K562 (cell line): ENCODE measurements at regions not wholly inside any gene's neighbourhood (a gene's known extent, or its start where the extent isn't known, plus 50 kb on each side); places are given as distances from the start of the nearest gene placed in this dataset.

Experiments
- ATAC-seq: fragments of 200-7000 bp; cut with Tn5 transposase; 3 replicates; pipeline ENCODE4 v1.9.1; 2020; ENCODE audit warnings: moderate library complexity
- BruUV-seq: library from RNA; stranded (reverse); fragments of 400-500 nt; replicated peaks from 2 replicates; lab custom pipeline; 2021; lab: Mats Ljungman, UMichigan
- CTCF ChIA-PET: fragments of 300-600 bp; formaldehyde crosslinking; extraction: SDS; loops from one replicate; lab custom pipeline; 2021; ENCODE audit warnings: low intra/inter-chr PET ratio; lab: Yijun Ruan, JAX
- POLR2A ChIA-PET: fragments of 300-600, 350-650 bp; sonication (Branson Sonifier 250); formaldehyde crosslinking; extraction: SDS; loops from one replicate; lab custom pipeline; 2021; ENCODE audit warnings: antibody characterized with exemption, inconsistent platforms; lab: Yijun Ruan, JAX
- DNase-seq, 4 experiments: peaks; one replicate each; pipeline versions ENCODE4 v3.0.0 to v3.0.0-alpha.2; 2011 to 2018; ENCODE audit warnings: low spot score in 3 of 4, mixed read lengths in 3 of 4; ENCODE audit errors: extremely low read depth in 1 of 4
- FAIRE-seq: peaks from 2 replicates; lab custom pipeline; 2011; peaks lifted over from hg19 to GRCh38; lab: Jason Lieb, UNC
- H2AFZ ChIP-seq: 2 replicates; pipeline ENCODE4 v1.6.0; 2011; ENCODE audit warnings: low read depth, low read length, control low read depth, inconsistent platforms
- H3K27ac ChIP-seq: fragments of 200-600 bp; 3 replicates; pipeline ENCODE4 v1.8.0; 2011; ENCODE audit warnings: low read depth, mild to moderate bottlenecking, control low read depth, inconsistent platforms, low read length, moderate library complexity, mixed read lengths; ENCODE audit errors: extremely low read depth
- H3K27me3 ChIP-seq, 2 experiments: fragments of 300-600 bp in 1 of 2; 2 replicates in 1 of 2; 3 replicates in 1 of 2; pipeline versions ENCODE4 v1.6.0 to v1.8.0; 2011; ENCODE audit warnings: inconsistent platforms in 2 of 2, low read length in 2 of 2, mild to moderate bottlenecking in 1 of 2, mixed read lengths in 1 of 2, moderate library complexity in 1 of 2; ENCODE audit not compliant: control insufficient read depth in 2 of 2, insufficient read depth in 2 of 2
- H3K36me3 ChIP-seq: fragments of 300-600 bp; 3 replicates; pipeline ENCODE4 v1.8.0; 2011; ENCODE audit warnings: mild to moderate bottlenecking, low read length, inconsistent platforms; ENCODE audit not compliant: control insufficient read depth, insufficient read depth
- H3K4me1 ChIP-seq, 2 experiments: fragments of 200-600 bp in 1 of 2; replicated peaks in 1 of 2; 2 replicates in 1 of 2; 3 replicates in 1 of 2; pipeline versions ENCODE4 v1.5.1 to v1.8.0; 2011; ENCODE audit warnings: inconsistent platforms in 2 of 2, low read length in 2 of 2, mild to moderate bottlenecking in 1 of 2, mixed read lengths in 1 of 2, moderate library complexity in 1 of 2; ENCODE audit not compliant: control insufficient read depth in 2 of 2, insufficient read depth in 2 of 2
- H3K4me2 ChIP-seq: 2 replicates; pipeline ENCODE4 v1.6.1; 2011; ENCODE audit warnings: low read length, control low read depth, inconsistent platforms, mixed read lengths; ENCODE audit not compliant: insufficient read depth
- H3K4me3 ChIP-seq: fragments of 200-600 bp; sonication (generic), shearing (Covaris generic); 2 replicates; pipeline ENCODE4 v1.5.1; 2016; ENCODE audit warnings: control low read depth, inconsistent platforms
- H3K79me2 ChIP-seq: fragments of 200-600 bp; 3 replicates; pipeline ENCODE4 v1.8.0; 2011; ENCODE audit warnings: low read length, inconsistent platforms; ENCODE audit not compliant: control insufficient read depth, insufficient read depth
- H3K9ac ChIP-seq, 2 experiments: 2 replicates each; pipeline versions ENCODE4 v1.6.0 to v1.6.1; 2011; ENCODE audit warnings: low read depth in 2 of 2, low read length in 2 of 2, control low read depth in 1 of 2, inconsistent platforms in 1 of 2, mild to moderate bottlenecking in 1 of 2, mixed read lengths in 1 of 2; ENCODE audit not compliant: insufficient read depth in 1 of 2
- H3K9me1 ChIP-seq: one replicate; pipeline ENCODE4 v1.6.0; 2011; ENCODE audit warnings: inconsistent platforms, mild to moderate bottlenecking, low read length, moderate library complexity; ENCODE audit not compliant: control insufficient read depth, insufficient read depth
- H3K9me3 ChIP-seq: replicated peaks from 2 replicates; pipeline ENCODE4 v1.5.1; 2011; ENCODE audit warnings: low read depth, low read length, inconsistent platforms; ENCODE audit not compliant: control insufficient read depth, insufficient read depth
- H4K20me1 ChIP-seq: replicated peaks from 2 replicates; pipeline ENCODE4 v1.6.1; 2011; ENCODE audit warnings: low read length, inconsistent platforms, mixed read lengths; ENCODE audit not compliant: control insufficient read depth, insufficient read depth
- CAMTA2 ChIP-seq: fragments of 250-450 bp; sonication (Bioruptor Pico); conservative IDR thresholded peaks from 2 replicates; pipeline ENCODE4 v1.5.1; 2022
- CCNT2 ChIP-seq: IDR thresholded peaks from 2 replicates; pipeline ENCODE4 v1.6.1; 2011; ENCODE audit warnings: borderline replicate concordance, low read depth, mild to moderate bottlenecking, moderate library complexity, mixed read lengths, low read length; ENCODE audit not compliant: insufficient read length; ENCODE audit errors: extremely low read depth
- MBD2 ChIP-seq: sonication (generic); IDR thresholded peaks from 2 replicates; pipeline ENCODE4 v1.6.1; 2016; ENCODE audit warnings: low read depth, borderline replicate concordance
- MYBL2 ChIP-seq, 2 experiments: fragments of 450-650 bp in 1 of 2; sonication (generic) in 1 of 2; formaldehyde crosslinking in 1 of 2; IDR thresholded peaks; 2 replicates each; pipeline versions ENCODE4 v1.6.1 to v1.8.1; 2017 to 2022; ENCODE audit warnings: borderline replicate concordance in 1 of 2, inconsistent platforms in 1 of 2, low read depth in 1 of 2, mild to moderate bottlenecking in 1 of 2, missing genetic modification reagents in 1 of 2, moderate library complexity in 1 of 2
- NFXL1 ChIP-seq: fragments of 450-650 bp; formaldehyde crosslinking; IDR thresholded peaks from 2 replicates; pipeline ENCODE4 v1.4.0; 2021; ENCODE audit warnings: mild to moderate bottlenecking
- SRSF9 ChIP-seq: fragments of 200-400 bp; formaldehyde crosslinking; IDR thresholded peaks from 2 replicates; pipeline ENCODE4 v1.6.1; 2017; ENCODE audit warnings: low read depth, low read length, borderline replicate concordance
- ZNF12 ChIP-seq: sonication (generic); formaldehyde crosslinking; IDR thresholded peaks from 2 replicates; pipeline ENCODE4 v1.4.0; 2020; ENCODE audit warnings: mild to moderate bottlenecking, missing genetic modification reagents
- ZNF174 ChIP-seq: fragments of 250-450 bp; sonication (Bioruptor Pico); IDR thresholded peaks from 2 replicates; pipeline ENCODE4 v1.4.0; 2020; ENCODE audit warnings: mild to moderate bottlenecking
- in situ Hi-C: fragments of 300-500 bp; cut with MboI; formaldehyde crosslinking; loops from 4 replicates; pipeline ENCODE4 v1.15.0; 2018; ENCODE audit warnings: inconsistent platforms, mixed read lengths
- intact Hi-C: fragments of 100-400 bp; cut with micrococcal nuclease; formaldehyde crosslinking; loops from 2 replicates; pipeline ENCODE4 v1.14.2; 2022
- TF ChIP-seq, protein P1 (sequence below): fragments of 250-450 bp; sonication (Bioruptor Pico); IDR thresholded peaks from 2 replicates; pipeline ENCODE4 v1.4.0; 2020
- TF ChIP-seq, protein P2 (sequence below): fragments of 250-450 bp; sonication (Bioruptor Pico); IDR thresholded peaks from 2 replicates; pipeline ENCODE4 v1.8.0; 2022; ENCODE audit warnings: inconsistent platforms
- TF ChIP-seq, protein P3 (sequence below): fragments of 450-650 bp; IDR thresholded peaks from 2 replicates; pipeline ENCODE4 v1.6.1; 2014; ENCODE audit warnings: low read depth, mild to moderate bottlenecking, moderate library complexity, borderline replicate concordance
- TF ChIP-seq, protein P4 (sequence below): sonication (generic); formaldehyde crosslinking; IDR thresholded peaks from 2 replicates; pipeline ENCODE4 v1.8.1; 2023; ENCODE audit warnings: mild to moderate bottlenecking, missing genetic modification reagents

DNA sequence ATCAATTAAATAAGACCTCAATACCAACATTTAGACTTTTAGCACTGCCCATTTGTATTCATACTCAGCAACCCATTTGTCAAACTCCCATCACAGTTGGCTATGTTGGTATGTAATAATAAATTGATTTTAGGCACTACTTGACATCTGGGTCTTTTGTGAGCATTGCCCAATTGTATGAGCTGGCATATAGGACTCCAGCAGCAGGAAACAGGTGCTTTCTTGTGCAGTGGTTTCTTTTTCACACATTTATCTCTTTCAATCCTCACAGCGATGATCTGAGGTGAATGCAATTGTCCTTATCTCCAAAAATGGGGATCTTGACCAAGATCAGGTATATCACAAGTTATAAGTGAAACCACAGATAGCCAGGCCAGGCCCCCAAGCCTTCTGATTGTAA, 96.9 kb upstream of the OXGR1 start (continued):
- TF ChIP-seq, protein P1, sequence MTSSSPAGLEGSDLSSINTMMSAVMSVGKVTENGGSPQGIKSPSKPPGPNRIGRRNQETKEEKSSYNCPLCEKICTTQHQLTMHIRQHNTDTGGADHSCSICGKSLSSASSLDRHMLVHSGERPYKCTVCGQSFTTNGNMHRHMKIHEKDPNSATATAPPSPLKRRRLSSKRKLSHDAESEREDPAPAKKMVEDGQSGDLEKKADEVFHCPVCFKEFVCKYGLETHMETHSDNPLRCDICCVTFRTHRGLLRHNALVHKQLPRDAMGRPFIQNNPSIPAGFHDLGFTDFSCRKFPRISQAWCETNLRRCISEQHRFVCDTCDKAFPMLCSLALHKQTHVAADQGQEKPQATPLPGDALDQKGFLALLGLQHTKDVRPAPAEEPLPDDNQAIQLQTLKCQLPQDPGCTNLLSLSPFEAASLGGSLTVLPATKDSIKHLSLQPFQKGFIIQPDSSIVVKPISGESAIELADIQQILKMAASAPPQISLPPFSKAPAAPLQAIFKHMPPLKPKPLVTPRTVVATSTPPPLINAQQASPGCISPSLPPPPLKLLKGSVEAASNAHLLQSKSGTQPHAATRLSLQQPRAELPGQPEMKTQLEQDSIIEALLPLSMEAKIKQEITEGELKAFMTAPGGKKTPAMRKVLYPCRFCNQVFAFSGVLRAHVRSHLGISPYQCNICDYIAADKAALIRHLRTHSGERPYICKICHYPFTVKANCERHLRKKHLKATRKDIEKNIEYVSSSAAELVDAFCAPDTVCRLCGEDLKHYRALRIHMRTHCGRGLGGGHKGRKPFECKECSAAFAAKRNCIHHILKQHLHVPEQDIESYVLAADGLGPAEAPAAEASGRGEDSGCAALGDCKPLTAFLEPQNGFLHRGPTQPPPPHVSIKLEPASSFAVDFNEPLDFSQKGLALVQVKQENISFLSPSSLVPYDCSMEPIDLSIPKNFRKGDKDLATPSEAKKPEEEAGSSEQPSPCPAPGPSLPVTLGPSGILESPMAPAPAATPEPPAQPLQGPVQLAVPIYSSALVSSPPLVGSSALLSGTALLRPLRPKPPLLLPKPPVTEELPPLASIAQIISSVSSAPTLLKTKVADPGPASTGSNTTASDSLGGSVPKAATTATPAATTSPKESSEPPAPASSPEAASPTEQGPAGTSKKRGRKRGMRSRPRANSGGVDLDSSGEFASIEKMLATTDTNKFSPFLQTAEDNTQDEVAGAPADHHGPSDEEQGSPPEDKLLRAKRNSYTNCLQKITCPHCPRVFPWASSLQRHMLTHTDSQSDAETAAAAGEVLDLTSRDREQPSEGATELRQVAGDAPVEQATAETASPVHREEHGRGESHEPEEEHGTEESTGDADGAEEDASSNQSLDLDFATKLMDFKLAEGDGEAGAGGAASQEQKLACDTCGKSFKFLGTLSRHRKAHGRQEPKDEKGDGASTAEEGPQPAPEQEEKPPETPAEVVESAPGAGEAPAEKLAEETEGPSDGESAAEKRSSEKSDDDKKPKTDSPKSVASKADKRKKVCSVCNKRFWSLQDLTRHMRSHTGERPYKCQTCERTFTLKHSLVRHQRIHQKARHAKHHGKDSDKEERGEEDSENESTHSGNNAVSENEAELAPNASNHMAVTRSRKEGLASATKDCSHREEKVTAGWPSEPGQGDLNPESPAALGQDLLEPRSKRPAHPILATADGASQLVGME (CRISPR knock-in tag): no peak
- TF ChIP-seq NFXL1 (no peak), CAMTA2 (CRISPR knock-in tag) (no peak)
- TF ChIP-seq, protein P2, sequence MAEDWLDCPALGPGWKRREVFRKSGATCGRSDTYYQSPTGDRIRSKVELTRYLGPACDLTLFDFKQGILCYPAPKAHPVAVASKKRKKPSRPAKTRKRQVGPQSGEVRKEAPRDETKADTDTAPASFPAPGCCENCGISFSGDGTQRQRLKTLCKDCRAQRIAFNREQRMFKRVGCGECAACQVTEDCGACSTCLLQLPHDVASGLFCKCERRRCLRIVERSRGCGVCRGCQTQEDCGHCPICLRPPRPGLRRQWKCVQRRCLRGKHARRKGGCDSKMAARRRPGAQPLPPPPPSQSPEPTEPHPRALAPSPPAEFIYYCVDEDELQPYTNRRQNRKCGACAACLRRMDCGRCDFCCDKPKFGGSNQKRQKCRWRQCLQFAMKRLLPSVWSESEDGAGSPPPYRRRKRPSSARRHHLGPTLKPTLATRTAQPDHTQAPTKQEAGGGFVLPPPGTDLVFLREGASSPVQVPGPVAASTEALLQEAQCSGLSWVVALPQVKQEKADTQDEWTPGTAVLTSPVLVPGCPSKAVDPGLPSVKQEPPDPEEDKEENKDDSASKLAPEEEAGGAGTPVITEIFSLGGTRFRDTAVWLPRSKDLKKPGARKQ: no peak

DNA sequence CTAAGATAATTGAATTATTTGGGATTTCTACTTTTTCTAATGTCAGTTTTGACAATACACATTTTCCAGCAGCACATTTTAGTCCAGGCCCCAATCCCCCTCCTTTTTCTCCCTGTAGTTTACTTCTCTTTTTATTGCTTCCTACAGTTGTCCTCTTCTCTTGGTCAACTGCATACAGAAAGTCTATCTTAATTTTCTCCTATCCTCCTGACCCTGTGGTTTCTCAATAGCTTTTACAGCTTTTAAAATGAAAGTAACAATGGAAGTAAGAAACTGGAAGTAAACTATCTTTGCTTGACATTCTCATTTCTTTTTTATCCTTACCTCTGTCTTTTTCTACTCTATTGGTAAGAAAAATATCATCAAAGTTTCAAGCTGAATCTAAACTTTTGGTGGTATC, 106.5 kb upstream of the OXGR1 start:
- CTCF ChIA-PET: no interaction called here
- FAIRE-seq: no peak
- H2AFZ ChIP-seq: no peak overlapping the region
- in situ Hi-C loops: no loop called here
- POLR2A ChIA-PET: no interaction called here
- BruUV-seq: no TSS peak
- H3K27ac ChIP-seq: no peak overlapping the region
- no peak overlapping the region for H3K4me3 ChIP-seq
- no peaks in the 10 kb centered on the region for H3K9me1 ChIP-seq
- H3K9ac ChIP-seq: no peak overlapping the region
- no peak for DNase-seq
- H3K36me3 ChIP-seq: no peaks in the 10 kb centered on the region
- no peak overlapping the region for H3K4me2 ChIP-seq
- no peaks in the 10 kb centered on the region for H3K9me3 ChIP-seq
- no peaks in the 10 kb centered on the region for H3K4me1 ChIP-seq
- no peaks in the 10 kb centered on the region for H3K79me2 ChIP-seq
- H3K27me3 ChIP-seq: no peaks in the 10 kb centered on the region; a peak in 1 of 5 replicates
- no peaks in the 10 kb centered on the region for H4K20me1 ChIP-seq
- no peak for ATAC-seq
- intact Hi-C loops: no loop called here
- TF ChIP-seq, protein P3, sequence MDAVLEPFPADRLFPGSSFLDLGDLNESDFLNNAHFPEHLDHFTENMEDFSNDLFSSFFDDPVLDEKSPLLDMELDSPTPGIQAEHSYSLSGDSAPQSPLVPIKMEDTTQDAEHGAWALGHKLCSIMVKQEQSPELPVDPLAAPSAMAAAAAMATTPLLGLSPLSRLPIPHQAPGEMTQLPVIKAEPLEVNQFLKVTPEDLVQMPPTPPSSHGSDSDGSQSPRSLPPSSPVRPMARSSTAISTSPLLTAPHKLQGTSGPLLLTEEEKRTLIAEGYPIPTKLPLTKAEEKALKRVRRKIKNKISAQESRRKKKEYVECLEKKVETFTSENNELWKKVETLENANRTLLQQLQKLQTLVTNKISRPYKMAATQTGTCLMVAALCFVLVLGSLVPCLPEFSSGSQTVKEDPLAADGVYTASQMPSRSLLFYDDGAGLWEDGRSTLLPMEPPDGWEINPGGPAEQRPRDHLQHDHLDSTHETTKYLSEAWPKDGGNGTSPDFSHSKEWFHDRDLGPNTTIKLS: no peak
- TF ChIP-seq, protein P4, sequence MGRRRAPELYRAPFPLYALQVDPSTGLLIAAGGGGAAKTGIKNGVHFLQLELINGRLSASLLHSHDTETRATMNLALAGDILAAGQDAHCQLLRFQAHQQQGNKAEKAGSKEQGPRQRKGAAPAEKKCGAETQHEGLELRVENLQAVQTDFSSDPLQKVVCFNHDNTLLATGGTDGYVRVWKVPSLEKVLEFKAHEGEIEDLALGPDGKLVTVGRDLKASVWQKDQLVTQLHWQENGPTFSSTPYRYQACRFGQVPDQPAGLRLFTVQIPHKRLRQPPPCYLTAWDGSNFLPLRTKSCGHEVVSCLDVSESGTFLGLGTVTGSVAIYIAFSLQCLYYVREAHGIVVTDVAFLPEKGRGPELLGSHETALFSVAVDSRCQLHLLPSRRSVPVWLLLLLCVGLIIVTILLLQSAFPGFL: no peak
- TF ChIP-seq ZNF174 (CRISPR knock-in tag) (no peak), ZNF12 (CRISPR knock-in tag) (no peak), SRSF9 (no peak), MBD2 (no peak), CCNT2 (no peak), MYBL2 (IDR thresholded peaks at IDR 0.05; ENCODE audit: low read depth) (no peak), MYBL2 (CRISPR knock-in tag; IDR thresholded peaks at IDR 0.05; ENCODE audit: borderline replicate concordance) (no peak)
